GM18502 (cell line): ENCODE measurements at regions not wholly inside any gene's neighbourhood (a gene's known extent, or its start where the extent isn't known, plus 50 kb on each side); places are given as distances from the start of the nearest gene placed in this dataset.
"Not testable (repeated sequence)": the region's sequence is repeated elsewhere in the genome, so short reads cannot be mapped to it uniquely, and the experiment has no call there.

ENCODE experiments used
- ATAC-seq: cut with Tn5 transposase; IDR thresholded peaks from one replicate; pipeline ENCODE4 v1.9.1; 2021; ENCODE audit warnings: mild to moderate bottlenecking; ENCODE audit not compliant: unreplicated experiment, poor library complexity

- no peak for ATAC-seq
These were observed 82.0 kb upstream of the RUNX3 start for GRCh38 chr1:25011943-25012638.

GRCh38 chr1:25011275-25011674, 81.2 kb upstream of the RUNX3 start:
- no peak for ATAC-seq

GRCh38 chr1:25009671-25010262, 79.7 kb upstream of the RUNX3 start:
- ATAC-seq, result no peak

GRCh38 chr1:25008192-25008485, 78.1 kb upstream of the RUNX3 start:
- ATAC-seq, result no peak

GRCh38 chr1:25007390-25008191, 77.5 kb upstream of the RUNX3 start:
- not testable (repeated sequence) for ATAC-seq

GRCh38 chr1:25006770-25007169, 76.7 kb upstream of the RUNX3 start:
- ATAC-seq, result no peak

- ATAC-seq, result no peak
These were observed 74.3 kb upstream of the RUNX3 start for GRCh38 chr1:25004355-25004754.

GRCh38 chr1:25003457-25004190, 73.5 kb upstream of the RUNX3 start:
- ATAC-seq, result no peak

- ATAC-seq, result no peak
These were observed 72.9 kb upstream of the RUNX3 start for GRCh38 chr1:25003000-25003399.

GRCh38 chr1:25001125-25001915, 71.2 kb upstream of the RUNX3 start:
- ATAC-seq, result no peak

- no peak for ATAC-seq
These were observed 69.8 kb upstream of the RUNX3 start for GRCh38 chr1:24999906-25000305.

GRCh38 chr1:24999426-24999825, 69.3 kb upstream of the RUNX3 start:
- ATAC-seq, result no peak

- no peak for ATAC-seq
These were observed 68.6 kb upstream of the RUNX3 start for GRCh38 chr1:24998563-24999245.

- no peak for ATAC-seq
These were observed 67.2 kb upstream of the RUNX3 start for GRCh38 chr1:24996983-24997893.

GRCh38 chr1:24996456-24996855, 66.4 kb upstream of the RUNX3 start:
- ATAC-seq, result no peak

GRCh38 chr1:24995661-24996060, 65.6 kb upstream of the RUNX3 start:
- ATAC-seq, result no peak

GRCh38 chr1:24995140-24995539, 65.1 kb upstream of the RUNX3 start:
- ATAC-seq, result no peak

GRCh38 chr1:24993871-24994580, 64.0 kb upstream of the RUNX3 start:
- no peak for ATAC-seq
